Stomach smooth muscle (tissue), 2 donors: ENCODE measurements at regions not wholly inside any gene's neighbourhood (a gene's known extent, or its start where the extent isn't known, plus 50 kb on each side); places are given as distances from the start of the nearest gene placed in this dataset.

Experiments
- H3K27ac ChIP-seq: one replicate; pipeline ENCODE4 v1.7.0; 2013; ENCODE audit warnings: mild to moderate bottlenecking, low read length, inconsistent platforms
- H3K27me3 ChIP-seq, 2 donors: one replicate each; pipeline ENCODE4 v1.7.0; 2013; ENCODE audit warnings: low read length in 2 of 2; ENCODE audit not compliant: insufficient read depth in 2 of 2, control insufficient read depth in 1 of 2
- H3K36me3 ChIP-seq, 2 donors: one replicate each; pipeline ENCODE4 v1.7.0; 2013; ENCODE audit warnings: low read length in 2 of 2; ENCODE audit not compliant: control insufficient read depth in 2 of 2, insufficient read depth in 2 of 2
- H3K4me1 ChIP-seq: one replicate; pipeline ENCODE4 v1.7.0; 2013; ENCODE audit warnings: low read length; ENCODE audit not compliant: control insufficient read depth, insufficient read depth
- H3K4me3 ChIP-seq, 2 donors: one replicate each; pipeline ENCODE4 v1.7.0; 2013; ENCODE audit warnings: low read length in 2 of 2
- H3K9ac ChIP-seq, 2 donors: one replicate each; pipeline ENCODE4 v1.7.0; 2013; ENCODE audit warnings: low read length in 2 of 2, mild to moderate bottlenecking in 1 of 2
- H3K9me3 ChIP-seq, 2 donors: one replicate each; pipeline ENCODE4 v1.7.0; 2013; ENCODE audit warnings: low read length in 2 of 2; ENCODE audit not compliant: control insufficient read depth in 2 of 2
- donor health status: healthy.
- donor health status: Pancreatic carcinoma.

- Histone ChIP-seq H3K9ac (no peak overlapping the region), H3K4me1 (peaks cover 83% of the 10 kb centered on the region), H3K27ac (peak overlapping the region; percentile 73), H3K9me3 (no peaks in the 10 kb centered on the region), H3K4me3 (no peak overlapping the region), H3K27me3 (no peaks in the 10 kb centered on the region), H3K36me3 (peaks cover 11 to 12% of the 10 kb centered on the region in 2 donors)
Measured at GRCh38 chr12:124398578-124399227, 103.8 kb downstream of the RFLNA start.

GRCh38 chr12:124397807-124398577 lies 103.1 kb downstream of the RFLNA start:
- peak overlapping the region; percentile 88 for H3K27ac ChIP-seq
- H3K9ac ChIP-seq = no peak overlapping the region
- H3K36me3 ChIP-seq = peaks cover 11 to 14% of the 10 kb centered on the region in 2 donors
- H3K4me1 ChIP-seq = peaks cover 83% of the 10 kb centered on the region
- no peak overlapping the region for H3K4me3 ChIP-seq
- no peaks in the 10 kb centered on the region for H3K27me3 ChIP-seq
- H3K9me3 ChIP-seq = no peaks in the 10 kb centered on the region

- H3K27ac ChIP-seq = peak overlapping the region; percentile 88
- peaks cover 11 to 14% of the 10 kb centered on the region in 2 donors for H3K36me3 ChIP-seq
- H3K4me3 ChIP-seq = no peak overlapping the region
- no peaks in the 10 kb centered on the region for H3K9me3 ChIP-seq
- H3K27me3 ChIP-seq = no peaks in the 10 kb centered on the region
- peaks cover 83% of the 10 kb centered on the region for H3K4me1 ChIP-seq
- no peak overlapping the region for H3K9ac ChIP-seq
Measured at GRCh38 chr12:124397399-124397679, 102.4 kb downstream of the RFLNA start.

- Histone ChIP-seq H3K4me3 (no peak overlapping the region), H3K9me3 (no peaks in the 10 kb centered on the region), H3K27me3 (no peaks in the 10 kb centered on the region), H3K4me1 (peaks cover 84% of the 10 kb centered on the region), H3K27ac (peak overlapping the region; percentile 88), H3K9ac (no peak overlapping the region), H3K36me3 (peaks cover 11 to 14% of the 10 kb centered on the region in 2 donors)
Measured at GRCh38 chr12:124396544-124397398, 101.9 kb downstream of the RFLNA start.

GRCh38 chr12:124395986-124396385 lies 101.1 kb downstream of the RFLNA start:
- Histone ChIP-seq H3K4me3 (no peak overlapping the region), H3K4me1 (peaks cover 89% of the 10 kb centered on the region), H3K36me3 (peaks cover 11 to 13% of the 10 kb centered on the region in 2 donors), H3K9me3 (no peaks in the 10 kb centered on the region), H3K27ac (peak overlapping the region; percentile 88), H3K27me3 (no peaks in the 10 kb centered on the region), H3K9ac (no peak overlapping the region)

- H3K9ac ChIP-seq = no peak overlapping the region
- no peaks in the 10 kb centered on the region for H3K9me3 ChIP-seq
- H3K36me3 ChIP-seq = peaks cover 7% of the 10 kb centered on the region in 2 donors
- peaks cover 93% of the 10 kb centered on the region for H3K4me1 ChIP-seq
- peak overlapping the region; percentile 88 for H3K27ac ChIP-seq
- no peaks in the 10 kb centered on the region for H3K27me3 ChIP-seq
- H3K4me3 ChIP-seq = no peak overlapping the region
Measured at GRCh38 chr12:124395284-124395752, 100.4 kb downstream of the RFLNA start.

GRCh38 chr12:124394462-124395128 lies 99.7 kb downstream of the RFLNA start:
- peak overlapping the region; percentile 21 to 40 for H3K9ac ChIP-seq
- no peaks in the 10 kb centered on the region for H3K27me3 ChIP-seq
- H3K36me3 ChIP-seq = peaks cover 3 to 6% of the 10 kb centered on the region in 2 donors
- no peaks in the 10 kb centered on the region for H3K9me3 ChIP-seq
- H3K4me3 ChIP-seq = no peak overlapping the region
- H3K27ac ChIP-seq = peak overlapping the region; percentile 88
- H3K4me1 ChIP-seq = peaks cover 93% of the 10 kb centered on the region

- Histone ChIP-seq H3K27me3 (no peaks in the 10 kb centered on the region), H3K27ac (peak overlapping the region; percentile 88), H3K9ac (peak overlapping the region in 1 of 2 donors; percentile 40), H3K9me3 (no peaks in the 10 kb centered on the region), H3K4me1 (peaks cover 92% of the 10 kb centered on the region), H3K36me3 (peaks cover 3 to 6% of the 10 kb centered on the region in 2 donors), H3K4me3 (peak overlapping the region in 1 of 2 donors; percentile 35)
Measured at GRCh38 chr12:124393831-124394230, 98.9 kb downstream of the RFLNA start.

- H3K27me3 ChIP-seq = no peaks in the 10 kb centered on the region
- H3K9me3 ChIP-seq = no peaks in the 10 kb centered on the region
- H3K4me1 ChIP-seq = peaks cover 90% of the 10 kb centered on the region
- H3K27ac ChIP-seq = peak overlapping the region; percentile 88
- H3K4me3 ChIP-seq = peak overlapping the region in 1 of 2 donors; percentile 35
- peaks cover 3 to 6% of the 10 kb centered on the region in 2 donors for H3K36me3 ChIP-seq
- peak overlapping the region; percentile 19 to 42 for H3K9ac ChIP-seq
Measured at GRCh38 chr12:124393414-124393790, 98.5 kb downstream of the RFLNA start.
